ENCODE measurements at regions not wholly inside any gene's neighbourhood (a gene's known extent, or its start where the extent isn't known, plus 50 kb on each side); places are given as distances from the start of the nearest gene placed in this dataset.

DNA sequence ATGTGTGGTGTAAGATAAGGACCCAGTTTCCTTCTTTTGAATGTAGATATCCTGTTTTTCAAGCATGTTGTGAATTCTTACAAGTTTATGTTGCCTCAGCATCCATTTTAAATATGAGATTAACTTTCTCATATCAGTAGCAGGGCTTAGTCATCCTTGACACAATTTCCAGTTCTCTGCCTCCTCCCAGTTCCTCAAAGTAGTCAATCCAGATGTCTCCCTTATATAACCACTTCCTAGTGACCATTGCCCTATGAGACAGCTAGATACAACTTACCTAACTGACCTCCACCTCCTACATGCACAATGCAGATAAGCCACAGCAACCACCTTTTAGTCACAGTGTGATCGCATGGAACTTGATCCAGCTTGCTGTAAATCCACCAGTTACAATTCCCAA, 269.2 kb upstream of the ZNF521 start:
- Histone ChIP-seq H3K27ac (no peak overlapping the region), H3K4me3 (no peak overlapping the region), H3K9me3 (no peaks in the 10 kb centered on the region), H3K4me1 (ENCODE audit: insufficient read depth) (no peaks in the 10 kb centered on the region), H3K36me3 (no peaks in the 10 kb centered on the region), H3K27me3 (no peaks in the 10 kb centered on the region)
- no peak for DNase-seq
- TF ChIP-seq EP300 (IDR thresholded peaks at IDR 0.05) (no peak), POLR2A (IDR thresholded peaks at IDR 0.05) (no peak)
- TF ChIP-seq, protein P1, sequence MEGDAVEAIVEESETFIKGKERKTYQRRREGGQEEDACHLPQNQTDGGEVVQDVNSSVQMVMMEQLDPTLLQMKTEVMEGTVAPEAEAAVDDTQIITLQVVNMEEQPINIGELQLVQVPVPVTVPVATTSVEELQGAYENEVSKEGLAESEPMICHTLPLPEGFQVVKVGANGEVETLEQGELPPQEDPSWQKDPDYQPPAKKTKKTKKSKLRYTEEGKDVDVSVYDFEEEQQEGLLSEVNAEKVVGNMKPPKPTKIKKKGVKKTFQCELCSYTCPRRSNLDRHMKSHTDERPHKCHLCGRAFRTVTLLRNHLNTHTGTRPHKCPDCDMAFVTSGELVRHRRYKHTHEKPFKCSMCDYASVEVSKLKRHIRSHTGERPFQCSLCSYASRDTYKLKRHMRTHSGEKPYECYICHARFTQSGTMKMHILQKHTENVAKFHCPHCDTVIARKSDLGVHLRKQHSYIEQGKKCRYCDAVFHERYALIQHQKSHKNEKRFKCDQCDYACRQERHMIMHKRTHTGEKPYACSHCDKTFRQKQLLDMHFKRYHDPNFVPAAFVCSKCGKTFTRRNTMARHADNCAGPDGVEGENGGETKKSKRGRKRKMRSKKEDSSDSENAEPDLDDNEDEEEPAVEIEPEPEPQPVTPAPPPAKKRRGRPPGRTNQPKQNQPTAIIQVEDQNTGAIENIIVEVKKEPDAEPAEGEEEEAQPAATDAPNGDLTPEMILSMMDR (IDR thresholded peaks at IDR 0.05) = no peak
- WGBS, 3 donors = 96 to 100% (median 96%) methylated on average over 1 of the region's 1 CpG
- intact Hi-C loops (cut with DNase I) = no loop called here

DNA sequence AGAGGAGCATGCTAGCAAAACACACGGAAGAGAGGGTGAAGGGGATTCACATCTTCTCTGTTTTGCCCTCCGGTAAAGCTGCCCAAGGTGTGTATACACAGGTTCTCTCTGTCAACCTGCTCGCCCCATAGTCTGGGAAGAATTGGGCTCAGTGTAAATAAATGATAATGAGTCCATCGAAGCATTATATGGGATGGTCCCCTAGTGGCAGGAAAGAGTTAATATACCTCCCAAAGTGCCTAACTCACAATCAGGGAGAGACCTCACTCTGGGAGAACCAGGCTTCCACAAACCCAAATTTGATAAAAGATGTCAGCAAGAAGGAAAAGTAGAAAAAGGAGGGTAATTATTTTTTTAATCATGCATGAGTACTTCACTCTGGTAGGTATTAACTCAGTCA, 262.2 kb upstream of the ZNF521 start:
- no peaks in the 10 kb centered on the region for H3K36me3 ChIP-seq
- no peak overlapping the region for H3K4me3 ChIP-seq
- no peaks in the 10 kb centered on the region for H3K27me3 ChIP-seq
- DNase-seq = no peak
- H3K9me3 ChIP-seq = no peaks in the 10 kb centered on the region
- TF ChIP-seq POLR2A (IDR thresholded peaks at IDR 0.05) = no peak
- TF ChIP-seq EP300 (IDR thresholded peaks at IDR 0.05) = no peak
- TF ChIP-seq, protein P1 (IDR thresholded peaks at IDR 0.05) = no peak
- no peaks in the 10 kb centered on the region for H3K4me1 ChIP-seq (ENCODE audit: insufficient read depth)
- 89 to 92% (median 89%) methylated on average over 4 of the region's 4 CpGs for WGBS, 3 donors
- no peak overlapping the region for H3K27ac ChIP-seq
- intact Hi-C loops (cut with DNase I) = no loop called here

DNA sequence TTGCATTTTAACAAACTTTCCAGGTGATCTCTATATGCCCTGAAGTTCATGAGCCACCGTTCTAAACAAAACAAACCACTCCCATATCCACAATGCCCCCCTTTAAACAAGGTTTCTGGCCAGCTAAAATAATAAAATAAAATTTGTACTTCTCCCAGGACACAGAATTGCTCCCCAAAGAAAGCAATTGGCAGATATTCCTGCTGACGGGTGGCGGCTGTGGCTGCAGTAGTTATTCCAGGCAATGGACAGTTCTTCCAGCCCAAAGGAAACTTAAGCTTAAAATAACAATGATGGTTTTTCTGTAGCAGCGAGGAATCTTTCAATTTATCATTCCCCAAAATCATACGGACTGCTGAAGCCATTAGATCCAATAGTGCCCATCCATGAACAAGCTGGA, 260.5 kb upstream of the ZNF521 start:
- Histone ChIP-seq H3K4me1 (ENCODE audit: insufficient read depth) (no peaks in the 10 kb centered on the region), H3K9me3 (no peaks in the 10 kb centered on the region), H3K27ac (no peak overlapping the region), H3K27me3 (no peaks in the 10 kb centered on the region), H3K4me3 (no peak overlapping the region), H3K36me3 (no peaks in the 10 kb centered on the region)
- WGBS, 3 donors = 78 to 83% (median 79%) methylated on average over 5 of the region's 5 CpGs
- DNase-seq = no peak
- TF ChIP-seq EP300 (IDR thresholded peaks at IDR 0.05) = no peak
- TF ChIP-seq, protein P1 (IDR thresholded peaks at IDR 0.05) = no peak
- no peak for TF ChIP-seq POLR2A (IDR thresholded peaks at IDR 0.05)
- intact Hi-C loops (cut with DNase I) = no loop called here

DNA sequence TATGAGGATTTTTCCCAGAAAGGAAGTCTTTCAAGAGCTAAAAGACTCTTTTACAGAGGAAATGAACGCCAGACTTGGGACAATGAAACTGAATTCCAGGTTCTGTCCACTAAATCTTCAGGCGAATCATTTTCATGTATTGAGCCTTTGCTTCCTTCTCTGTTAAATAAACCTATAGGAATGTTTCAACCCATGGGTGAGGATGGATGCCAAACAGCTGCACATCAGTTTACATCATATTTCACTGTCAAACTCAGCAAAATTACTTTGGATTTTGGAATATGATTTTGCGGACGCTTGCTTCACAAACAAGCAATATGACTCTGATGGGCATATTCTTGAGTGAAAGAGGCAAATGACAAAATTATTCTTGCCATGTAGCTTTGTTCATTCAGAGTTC, 256.1 kb upstream of the ZNF521 start:
- Histone ChIP-seq H3K9me3 (no peaks in the 10 kb centered on the region), H3K4me1 (ENCODE audit: insufficient read depth) (peaks cover 2% of the 10 kb centered on the region), H3K36me3 (no peaks in the 10 kb centered on the region), H3K27ac (no peak overlapping the region), H3K27me3 (no peaks in the 10 kb centered on the region), H3K4me3 (no peak overlapping the region)
- TF ChIP-seq POLR2A (IDR thresholded peaks at IDR 0.05) (no peak), EP300 (IDR thresholded peaks at IDR 0.05) (no peak)
- TF ChIP-seq, protein P1 (IDR thresholded peaks at IDR 0.05) = no peak
- WGBS, 3 donors = 93 to 96% (median 95%) methylated on average over 4 of the region's 4 CpGs
- no peak for DNase-seq
- intact Hi-C loops (cut with DNase I) = no loop called here

All from ovary (tissue), 7 donors.